SK-N-MC (cell line): ENCODE measurements at regions not wholly inside any gene's neighbourhood (a gene's known extent, or its start where the extent isn't known, plus 50 kb on each side); places are given as distances from the start of the nearest gene placed in this dataset.

Experiments
- EZH2 ChIP-seq: fragments of 200-600 bp; sonication (generic); IDR thresholded peaks from one replicate; pipeline ENCODE4 v1.6.1; 2017; ENCODE audit warnings: antibody characterized with exemption
- POLR2AphosphoS5 ChIP-seq: IDR thresholded peaks from 2 replicates; pipeline ENCODE4 v1.6.1; 2012; ENCODE audit warnings: mild to moderate bottlenecking, low read depth, low read length, borderline replicate concordance

DNA sequence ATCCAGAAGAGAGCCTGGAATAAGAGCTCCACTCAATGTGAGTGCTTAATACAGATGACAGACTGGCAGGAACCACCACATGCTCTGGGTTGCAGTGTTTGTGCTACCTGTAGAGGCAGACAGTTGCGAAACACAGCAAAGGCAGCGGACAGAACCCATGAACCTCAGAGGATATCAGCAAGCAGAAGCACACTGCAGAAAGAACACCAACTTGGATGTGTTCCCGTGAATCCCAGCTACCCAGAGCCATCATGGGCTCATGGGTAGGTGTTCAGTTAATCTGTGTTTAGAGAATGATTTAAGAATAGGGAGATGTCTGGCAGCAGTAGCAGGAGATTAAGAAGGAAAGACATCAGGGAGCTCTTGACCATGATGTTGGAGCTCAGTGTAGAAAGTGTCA lies 133.3 kb upstream of the FOXQ1 start:
- TF ChIP-seq EZH2 (no peak), POLR2AphosphoS5 (no peak)
